ENCODE measurements at regions not wholly inside any gene's neighbourhood (a gene's known extent, or its start where the extent isn't known, plus 50 kb on each side); places are given as distances from the start of the nearest gene placed in this dataset.

DNA sequence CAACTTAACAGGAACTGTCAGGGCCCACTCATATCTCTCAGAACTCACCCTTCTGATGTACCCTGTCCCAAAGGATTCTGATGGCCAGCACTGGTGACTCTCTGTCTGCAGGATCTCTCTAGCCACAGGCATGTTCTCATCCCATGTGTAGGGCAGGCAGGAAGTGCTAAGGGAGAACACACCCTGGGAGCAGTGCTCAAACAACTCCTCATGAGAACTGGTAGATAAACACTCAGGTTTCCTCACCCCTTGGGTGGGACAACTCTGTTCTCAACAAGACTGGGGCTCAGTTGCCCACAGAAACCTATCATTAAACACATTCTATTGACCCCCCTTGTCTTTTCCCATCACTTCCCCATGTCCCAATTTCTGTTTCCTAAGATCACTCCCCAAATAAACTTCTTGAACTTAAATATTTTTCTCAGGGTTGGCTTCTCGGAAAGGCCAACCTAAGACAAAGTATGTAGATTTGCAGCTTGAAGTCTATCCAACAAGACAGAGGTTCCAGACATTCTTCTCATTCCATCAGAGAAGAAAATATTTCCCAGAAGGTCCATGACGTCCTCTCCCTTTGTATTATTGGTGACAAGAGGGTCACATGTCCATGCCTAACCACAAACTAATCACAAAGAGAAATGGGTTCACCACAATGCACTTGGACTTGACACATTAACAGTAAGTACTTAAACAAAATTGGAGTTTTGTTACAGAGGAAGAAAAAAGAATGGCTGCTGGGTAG lies 276.6 kb upstream of the GADL1 start:
- intact Hi-C loops (cut with DNase I) = no loop called here
- TF ChIP-seq POLR2A (IDR thresholded peaks at IDR 0.05) (no peak), EP300 (IDR thresholded peaks at IDR 0.05) (no peak)
- TF ChIP-seq, protein P1, sequence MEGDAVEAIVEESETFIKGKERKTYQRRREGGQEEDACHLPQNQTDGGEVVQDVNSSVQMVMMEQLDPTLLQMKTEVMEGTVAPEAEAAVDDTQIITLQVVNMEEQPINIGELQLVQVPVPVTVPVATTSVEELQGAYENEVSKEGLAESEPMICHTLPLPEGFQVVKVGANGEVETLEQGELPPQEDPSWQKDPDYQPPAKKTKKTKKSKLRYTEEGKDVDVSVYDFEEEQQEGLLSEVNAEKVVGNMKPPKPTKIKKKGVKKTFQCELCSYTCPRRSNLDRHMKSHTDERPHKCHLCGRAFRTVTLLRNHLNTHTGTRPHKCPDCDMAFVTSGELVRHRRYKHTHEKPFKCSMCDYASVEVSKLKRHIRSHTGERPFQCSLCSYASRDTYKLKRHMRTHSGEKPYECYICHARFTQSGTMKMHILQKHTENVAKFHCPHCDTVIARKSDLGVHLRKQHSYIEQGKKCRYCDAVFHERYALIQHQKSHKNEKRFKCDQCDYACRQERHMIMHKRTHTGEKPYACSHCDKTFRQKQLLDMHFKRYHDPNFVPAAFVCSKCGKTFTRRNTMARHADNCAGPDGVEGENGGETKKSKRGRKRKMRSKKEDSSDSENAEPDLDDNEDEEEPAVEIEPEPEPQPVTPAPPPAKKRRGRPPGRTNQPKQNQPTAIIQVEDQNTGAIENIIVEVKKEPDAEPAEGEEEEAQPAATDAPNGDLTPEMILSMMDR (IDR thresholded peaks at IDR 0.05) = no peak
- Histone ChIP-seq H3K27ac (no peak overlapping the region), H3K36me3 (no peaks in the 10 kb centered on the region), H3K27me3 (no peaks in the 10 kb centered on the region), H3K4me1 (ENCODE audit: insufficient read depth) (peaks cover 1% of the 10 kb centered on the region), H3K4me3 (no peak overlapping the region), H3K9me3 (no peaks in the 10 kb centered on the region)
- WGBS, 3 donors = 9 to 18% (median 15%) methylated on average over 2 of the region's 2 CpGs
- DNase-seq = no peak

DNA sequence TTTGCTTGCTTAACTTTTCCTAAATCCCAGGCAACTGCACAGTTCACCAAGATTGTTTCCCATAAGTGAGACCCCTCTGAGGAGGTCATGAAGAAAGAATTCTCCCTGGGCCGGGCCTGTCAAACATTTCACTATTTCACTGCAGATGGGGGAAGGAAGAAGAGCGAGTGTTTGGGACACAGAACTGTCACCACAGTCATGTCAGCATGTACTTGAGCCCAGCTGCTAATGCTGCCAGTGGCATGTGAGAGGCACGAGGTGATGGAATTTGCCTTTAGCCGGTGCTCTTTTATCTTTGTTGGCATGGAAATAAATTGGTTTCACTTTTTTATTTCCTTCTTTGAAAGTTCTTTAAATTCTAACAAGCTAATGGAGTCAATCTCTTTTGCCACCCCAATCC lies 277.9 kb upstream of the GADL1 start:
- Histone ChIP-seq H3K27ac (no peak overlapping the region), H3K36me3 (no peaks in the 10 kb centered on the region), H3K4me3 (no peak overlapping the region), H3K9me3 (no peaks in the 10 kb centered on the region), H3K27me3 (no peaks in the 10 kb centered on the region), H3K4me1 (ENCODE audit: insufficient read depth) (no peaks in the 10 kb centered on the region)
- TF ChIP-seq, protein P1 (IDR thresholded peaks at IDR 0.05) = no peak
- TF ChIP-seq EP300 (IDR thresholded peaks at IDR 0.05) = no peak
- no peak for TF ChIP-seq POLR2A (IDR thresholded peaks at IDR 0.05)
- intact Hi-C loops (cut with DNase I) = no loop called here
- WGBS, 3 donors = 44 to 57% (median 49%) methylated on average over 4 of the region's 4 CpGs
- no peak for DNase-seq

DNA sequence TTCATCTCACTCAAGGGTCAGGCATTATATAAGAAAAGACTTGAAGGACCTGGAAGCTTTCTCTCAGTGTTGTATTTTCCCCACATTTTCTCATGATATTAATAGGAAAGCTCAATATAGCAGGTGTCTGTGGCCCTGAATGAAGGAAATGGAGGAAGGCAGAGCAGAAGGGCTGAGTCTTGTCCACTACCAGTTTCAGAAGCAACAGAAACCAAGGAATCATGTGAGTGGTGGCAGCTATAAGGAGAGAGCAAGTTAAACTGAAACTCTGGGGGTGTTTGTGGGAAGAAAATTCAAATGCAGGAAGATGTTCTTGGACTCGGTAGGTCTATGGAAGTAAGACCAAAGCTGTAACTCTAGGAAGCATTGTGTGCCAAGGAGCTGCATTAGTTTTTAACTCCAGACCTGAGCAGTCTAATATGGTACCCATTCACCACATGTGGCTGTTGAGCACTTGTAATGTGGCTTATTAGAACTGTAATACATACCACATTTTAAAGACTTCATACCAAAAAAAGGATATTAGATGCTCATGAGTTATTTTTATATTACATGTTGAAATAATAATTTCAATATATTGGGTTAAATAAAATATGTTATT lies 278.8 kb upstream of the GADL1 start:
- intact Hi-C loops (cut with DNase I) = no loop called here
- DNase-seq = no peak
- Histone ChIP-seq H3K36me3 (no peaks in the 10 kb centered on the region), H3K4me1 (ENCODE audit: insufficient read depth) (no peaks in the 10 kb centered on the region), H3K9me3 (no peaks in the 10 kb centered on the region), H3K27ac (no peak overlapping the region), H3K4me3 (no peak overlapping the region), H3K27me3 (no peaks in the 10 kb centered on the region)
- 92 to 100% (median 98%) methylated on average over 1 of the region's 1 CpG for WGBS, 3 donors
- TF ChIP-seq POLR2A (IDR thresholded peaks at IDR 0.05) (no peak), EP300 (IDR thresholded peaks at IDR 0.05) (no peak)
- TF ChIP-seq, protein P1 (IDR thresholded peaks at IDR 0.05) = no peak

DNA sequence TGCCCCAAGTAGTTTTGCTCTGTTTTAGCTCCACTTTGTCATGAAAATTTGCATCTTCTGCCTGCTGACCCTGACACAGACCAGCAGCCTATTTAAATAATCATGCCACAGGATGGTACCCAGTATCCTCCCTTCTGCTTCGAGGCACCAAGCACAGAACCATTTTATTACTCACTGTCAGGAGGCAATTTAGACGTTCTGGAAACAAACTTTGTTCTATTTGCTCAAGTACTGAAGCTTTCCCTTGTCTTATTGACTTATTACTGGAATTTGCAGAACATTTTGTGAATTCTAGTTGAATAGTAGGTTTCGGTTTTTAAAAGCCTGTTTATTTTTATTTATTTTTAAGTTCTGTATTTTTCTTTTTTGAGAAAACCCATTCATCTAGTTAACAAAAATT lies 279.6 kb upstream of the GADL1 start:
- H3K36me3 ChIP-seq = no peaks in the 10 kb centered on the region
- H3K4me1 ChIP-seq (ENCODE audit: insufficient read depth) = no peaks in the 10 kb centered on the region
- no peak overlapping the region for H3K27ac ChIP-seq
- H3K27me3 ChIP-seq = no peaks in the 10 kb centered on the region
- intact Hi-C loops (cut with DNase I) = no loop called here
- WGBS, 3 donors = 41 to 44% (median 44%) methylated on average over 3 of the region's 3 CpGs
- no peak for TF ChIP-seq EP300 (IDR thresholded peaks at IDR 0.05)
- no peak for TF ChIP-seq POLR2A (IDR thresholded peaks at IDR 0.05)
- TF ChIP-seq, protein P1 (IDR thresholded peaks at IDR 0.05) = no peak
- H3K9me3 ChIP-seq = no peaks in the 10 kb centered on the region
- no peak overlapping the region for H3K4me3 ChIP-seq
- no peak for DNase-seq
